SK-MEL-5 (cell line): ENCODE measurements at regions not wholly inside any gene's neighbourhood (a gene's known extent, or its start where the extent isn't known, plus 50 kb on each side); places are given as distances from the start of the nearest gene placed in this dataset.

Source experiments
- DNase-seq: peaks from one replicate; pipeline ENCODE4 v3.0.0-alpha.2; 2016; ENCODE audit warnings: low read depth, low spot score
- in situ Hi-C: cut with HindIII; loops from 2 replicates; pipeline ENCODE4 v1.10.0; 2016; ENCODE audit warnings: low sequenced_read_pairs, high pct_unique_total_duplicates, low pct_unique_long_range_greater_than_20kb

- peak; percentile 40 for DNase-seq
- in situ Hi-C loops, result no loop called here
Observed at GRCh38 chr7:84454174-84454959, 259.8 kb upstream of the SEMA3A start.

GRCh38 chr7:84452618-84453017 lies 258.0 kb upstream of the SEMA3A start:
- no peak for DNase-seq
- in situ Hi-C loops, result no loop called here

- in situ Hi-C loops, result no loop called here
- DNase-seq, result no peak
Observed at GRCh38 chr7:84450772-84451171, 256.2 kb upstream of the SEMA3A start.

GRCh38 chr7:84447636-84448293 lies 253.2 kb upstream of the SEMA3A start:
- in situ Hi-C loops, result no loop called here
- no peak for DNase-seq

- in situ Hi-C loops, result no loop called here
- no peak for DNase-seq
Observed at GRCh38 chr7:84446991-84447480, 252.4 kb upstream of the SEMA3A start.

GRCh38 chr7:84425702-84426259 lies 231.2 kb upstream of the SEMA3A start:
- in situ Hi-C loops, result no loop called here
- DNase-seq, result no peak

GRCh38 chr7:84422790-84423189 lies 228.2 kb upstream of the SEMA3A start:
- no peak for DNase-seq
- in situ Hi-C loops, result no loop called here

GRCh38 chr7:84412161-84412969 lies 217.8 kb upstream of the SEMA3A start:
- DNase-seq, result peak; percentile 31
- in situ Hi-C loops, result no loop called here

- in situ Hi-C loops, result no loop called here
- DNase-seq, result no peak
Observed at GRCh38 chr7:84399661-84400060, 205.1 kb upstream of the SEMA3A start.

GRCh38 chr7:84394219-84394618 lies 199.6 kb upstream of the SEMA3A start:
- DNase-seq, result no peak
- in situ Hi-C loops, result no loop called here

GRCh38 chr7:84393786-84394185 lies 199.2 kb upstream of the SEMA3A start:
- in situ Hi-C loops, result no loop called here
- no peak for DNase-seq

- no peak for DNase-seq
- in situ Hi-C loops, result no loop called here
Observed at GRCh38 chr7:84390845-84391244, 196.3 kb upstream of the SEMA3A start.

- in situ Hi-C loops, result no loop called here
- DNase-seq, result no peak
Observed at GRCh38 chr7:84389242-84389641, 194.7 kb upstream of the SEMA3A start.

- no peak for DNase-seq
- in situ Hi-C loops, result no loop called here
Observed at GRCh38 chr7:84387595-84387994, 193.0 kb upstream of the SEMA3A start.

- in situ Hi-C loops, result no loop called here
- DNase-seq, result peak; percentile 96
Observed at GRCh38 chr7:84384417-84384816, 189.8 kb upstream of the SEMA3A start.

GRCh38 chr7:84379446-84379845 lies 184.9 kb upstream of the SEMA3A start:
- no peak for DNase-seq
- in situ Hi-C loops, result no loop called here

GRCh38 chr7:84372712-84373111 lies 178.1 kb upstream of the SEMA3A start:
- DNase-seq, result no peak
- in situ Hi-C loops, result no loop called here

GRCh38 chr7:84372155-84372621 lies 177.6 kb upstream of the SEMA3A start:
- DNase-seq, result no peak
- in situ Hi-C loops, result no loop called here
